ENCODE measurements at regions not wholly inside any gene's neighbourhood (a gene's known extent, or its start where the extent isn't known, plus 50 kb on each side); places are given as distances from the start of the nearest gene placed in this dataset.

DNA sequence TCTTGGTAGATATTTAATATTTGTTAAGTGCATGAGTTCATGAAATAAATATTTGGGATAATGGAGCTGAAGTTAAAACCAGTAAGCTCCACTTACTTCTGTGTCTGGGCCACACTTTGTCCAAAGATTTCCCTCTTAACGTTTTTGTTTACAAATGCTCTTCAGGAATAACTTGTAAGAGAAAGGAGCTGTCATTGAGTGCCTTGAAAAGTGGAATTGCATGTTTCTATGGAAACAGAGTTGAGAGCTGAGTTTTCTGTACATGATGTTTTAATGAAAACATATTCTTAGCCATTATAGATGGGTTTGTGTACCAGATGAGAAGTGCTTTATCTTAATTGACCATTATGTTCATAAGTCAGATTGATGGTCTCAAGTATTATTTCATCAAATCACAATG lies 1045.4 kb upstream of the EEF2KMT start:
- no peak for DNase-seq (ENCODE audit: low read depth in 2 of 2)

DNA sequence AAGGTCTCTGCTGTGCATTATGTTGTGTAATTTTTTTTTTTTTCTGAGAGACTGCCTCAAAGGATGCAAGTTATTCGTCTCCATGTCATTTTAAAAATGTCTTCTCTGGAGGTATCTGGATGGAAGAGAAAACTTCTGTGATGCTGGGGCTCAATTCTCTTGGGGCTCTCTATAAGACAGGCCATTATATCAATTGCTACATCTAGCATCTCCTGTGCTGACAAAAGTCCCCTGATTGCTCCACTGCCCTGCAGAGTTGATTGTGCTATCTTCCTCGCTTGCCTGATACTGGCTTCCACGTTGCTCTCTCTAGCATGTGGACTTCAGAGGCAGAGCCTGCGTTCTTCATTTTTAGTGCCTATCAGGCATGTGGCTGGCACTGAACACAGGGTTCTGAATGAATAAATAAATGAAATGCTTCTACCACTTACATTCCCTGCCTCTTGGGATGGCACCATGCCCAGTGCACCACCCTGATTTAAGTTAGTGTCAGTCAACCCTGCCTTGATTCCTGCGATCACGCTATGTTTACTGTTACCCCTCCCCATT lies 1035.5 kb upstream of the EEF2KMT start:
- no peak for DNase-seq (ENCODE audit: low read depth in 2 of 2)

DNA sequence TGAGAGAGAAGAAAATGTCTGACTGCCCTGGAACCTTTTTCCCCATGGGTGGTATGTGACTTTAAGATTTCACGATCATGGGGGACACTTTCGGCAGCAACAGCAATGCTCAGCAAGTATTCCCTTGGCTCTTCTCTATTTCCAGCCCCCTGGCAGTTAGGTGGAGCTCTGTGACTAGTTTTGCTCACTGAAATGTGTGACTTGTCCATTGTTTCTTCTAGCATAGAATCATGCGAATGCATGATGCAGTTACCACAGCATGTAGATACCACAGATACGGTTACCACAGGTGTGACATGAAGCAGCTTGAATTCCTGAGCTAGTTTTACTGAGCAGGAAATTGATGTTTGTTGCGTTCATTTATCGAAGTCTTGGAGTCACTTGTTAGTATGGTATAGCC lies 1034.5 kb upstream of the EEF2KMT start:
- DNase-seq (ENCODE audit: low read depth in 2 of 2), result no peak

DNA sequence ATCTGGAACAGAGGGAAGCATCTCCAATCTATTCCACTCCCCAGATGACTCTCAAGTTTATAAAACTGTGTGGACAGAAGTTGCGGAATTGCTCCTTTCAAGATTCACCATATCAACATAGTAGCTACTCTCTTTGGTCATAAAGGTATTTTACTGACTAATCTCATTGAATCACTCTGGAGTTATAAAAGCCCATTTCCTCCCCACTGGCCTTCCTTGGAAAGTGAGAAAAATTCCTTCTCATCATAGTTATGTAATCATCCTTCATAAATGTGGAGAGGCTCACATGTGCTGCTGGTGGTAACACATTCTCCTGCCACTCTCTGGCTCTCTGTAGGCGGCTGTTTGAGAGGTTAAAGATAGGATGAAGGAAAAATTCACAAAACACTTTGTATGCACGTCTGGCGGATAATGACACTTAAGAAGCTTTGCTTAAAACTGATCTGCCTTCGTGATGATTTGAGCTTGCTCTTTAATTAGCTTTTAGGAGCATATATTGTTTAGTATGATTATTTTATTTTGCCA lies 1034.0 kb upstream of the EEF2KMT start:
- DNase-seq (ENCODE audit: low read depth in 2 of 2), result no peak

DNA sequence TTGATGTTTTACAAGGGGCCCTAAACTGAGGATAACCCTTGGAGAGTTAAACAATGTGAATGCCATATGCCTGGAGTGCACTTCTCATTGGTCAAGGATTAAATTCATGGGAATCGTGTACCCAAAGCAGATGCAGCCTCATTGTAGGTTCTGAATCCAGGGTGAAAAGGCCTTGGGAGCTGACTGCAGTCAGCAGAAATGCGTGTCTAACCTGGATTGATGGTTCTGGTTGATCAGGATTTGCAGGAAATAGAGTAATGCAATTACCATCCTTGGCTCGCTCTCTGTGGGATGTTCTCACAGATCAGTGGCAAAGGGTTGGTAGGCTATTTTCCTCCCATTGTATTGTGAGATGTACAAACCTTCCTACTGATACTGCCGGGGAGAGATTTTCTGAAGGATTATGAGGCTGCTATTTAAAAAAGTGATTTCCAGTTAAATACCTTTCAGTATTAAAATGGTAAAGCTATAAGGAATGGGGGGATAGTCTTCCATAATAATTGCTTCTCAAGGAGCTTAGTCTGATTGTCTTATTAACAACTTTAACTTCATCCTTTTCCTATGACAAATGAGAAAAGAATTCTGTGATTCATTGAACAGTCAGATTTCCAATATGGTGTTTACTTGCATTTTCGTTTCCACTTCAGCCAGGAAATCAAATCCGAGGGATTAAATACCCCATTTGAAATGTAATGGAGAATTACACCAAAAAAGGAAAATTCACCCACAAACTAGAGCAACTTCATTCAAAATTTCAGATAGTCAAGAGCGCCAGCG lies 1028.1 kb upstream of the EEF2KMT start:
- DNase-seq (ENCODE audit: low read depth in 2 of 2), result no peak

DNA sequence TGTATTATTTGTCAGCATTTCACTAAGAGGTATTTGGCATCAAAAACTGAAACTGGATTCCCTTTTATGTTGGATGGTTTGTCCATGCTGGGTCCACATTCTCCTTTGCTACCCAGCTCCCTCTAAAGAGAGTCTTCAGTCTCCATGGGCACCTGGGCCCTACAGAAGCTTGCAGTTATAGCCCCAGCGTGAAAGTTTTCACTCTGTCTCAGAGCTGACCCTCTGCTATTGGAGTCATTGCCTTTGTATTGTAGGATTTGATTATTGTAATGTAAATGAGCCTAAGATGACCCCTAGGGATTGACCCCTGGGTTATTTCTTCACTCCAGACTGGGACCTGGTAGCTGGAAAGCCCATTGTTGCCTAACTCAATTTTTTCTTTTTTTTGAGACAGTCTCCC lies 1026.5 kb upstream of the EEF2KMT start:
- no peak for DNase-seq (ENCODE audit: low read depth in 2 of 2)

DNA sequence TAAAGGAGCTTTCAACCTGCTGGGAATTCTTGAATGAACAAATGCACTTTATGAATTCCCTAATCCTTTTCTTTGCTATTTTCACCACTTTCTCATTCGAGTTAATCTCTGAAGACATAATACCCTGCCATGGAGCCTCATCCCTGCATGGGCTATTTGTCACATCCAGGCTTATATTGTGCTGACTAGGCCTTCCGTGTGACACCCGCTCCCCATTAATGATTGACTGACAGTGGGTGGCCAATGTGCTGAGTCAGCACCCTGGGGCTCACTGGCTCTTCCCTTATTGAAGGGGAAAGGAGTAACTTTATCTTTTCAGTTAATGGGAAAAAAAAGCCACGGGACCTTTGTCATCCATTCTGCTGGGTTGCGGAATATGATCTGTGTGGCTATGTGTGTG lies 1024.8 kb upstream of the EEF2KMT start:
- no peak for DNase-seq (ENCODE audit: low read depth in 2 of 2)

DNA sequence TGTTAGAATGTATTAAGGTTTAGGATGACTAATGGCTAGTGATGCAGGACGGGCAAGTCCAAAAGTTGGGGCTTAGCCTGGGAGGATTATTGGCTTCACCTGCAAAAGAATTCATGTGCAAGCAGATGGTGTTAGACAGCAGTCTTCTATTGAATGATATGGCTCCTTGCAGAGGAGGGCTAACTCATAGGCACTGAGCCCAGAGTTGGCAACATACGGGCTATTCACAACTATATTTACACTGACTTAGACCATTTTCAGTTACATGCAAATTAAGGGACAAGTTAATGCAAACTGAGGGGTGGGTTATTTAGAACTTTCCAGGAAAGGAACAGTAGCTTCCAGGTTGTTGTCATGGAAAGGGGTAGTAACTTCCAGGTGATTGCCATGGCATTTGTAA lies 1017.1 kb upstream of the EEF2KMT start:
- DNase-seq (ENCODE audit: low read depth in 2 of 2), result no peak

DNA sequence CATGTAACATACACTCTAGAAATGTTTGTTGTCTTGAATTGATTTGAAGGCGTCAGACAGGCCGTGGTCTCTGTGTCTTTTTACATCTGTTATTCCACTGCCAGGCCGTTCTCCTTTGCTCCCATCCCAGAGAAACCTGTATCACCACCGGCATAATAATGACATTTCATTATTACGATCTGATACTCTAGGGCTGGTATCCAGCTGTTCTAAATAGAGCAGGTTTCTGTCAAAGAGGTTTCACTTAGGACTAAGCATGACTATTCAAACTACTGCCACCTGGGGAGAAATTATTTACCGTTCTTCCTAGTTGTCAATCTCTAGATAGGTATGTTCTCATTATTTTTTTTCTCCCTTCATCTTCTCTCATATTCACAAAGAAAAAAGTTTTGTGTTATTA lies 1016.2 kb upstream of the EEF2KMT start:
- DNase-seq (ENCODE audit: low read depth in 2 of 2), result no peak

DNA sequence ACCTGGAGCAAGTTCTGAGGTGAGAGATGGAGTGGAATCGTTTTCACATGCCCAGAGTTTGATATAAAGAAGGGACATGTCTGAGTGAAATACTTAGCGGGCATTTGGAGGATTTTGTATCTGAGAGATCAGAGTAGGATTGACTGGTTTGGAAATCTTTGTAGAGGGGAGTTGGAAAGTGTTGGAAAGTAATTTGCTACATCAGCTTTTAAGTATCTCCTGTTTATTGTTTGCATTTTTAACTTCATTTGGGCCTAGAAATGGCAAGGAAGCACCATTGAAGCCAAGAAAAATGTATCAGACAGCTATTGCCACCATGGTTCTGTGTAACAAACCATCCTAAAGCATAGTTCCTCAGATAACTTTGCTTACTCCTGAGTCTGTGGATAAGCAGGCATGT lies 1015.1 kb upstream of the EEF2KMT start:
- no peak for DNase-seq (ENCODE audit: low read depth in 2 of 2)

DNA sequence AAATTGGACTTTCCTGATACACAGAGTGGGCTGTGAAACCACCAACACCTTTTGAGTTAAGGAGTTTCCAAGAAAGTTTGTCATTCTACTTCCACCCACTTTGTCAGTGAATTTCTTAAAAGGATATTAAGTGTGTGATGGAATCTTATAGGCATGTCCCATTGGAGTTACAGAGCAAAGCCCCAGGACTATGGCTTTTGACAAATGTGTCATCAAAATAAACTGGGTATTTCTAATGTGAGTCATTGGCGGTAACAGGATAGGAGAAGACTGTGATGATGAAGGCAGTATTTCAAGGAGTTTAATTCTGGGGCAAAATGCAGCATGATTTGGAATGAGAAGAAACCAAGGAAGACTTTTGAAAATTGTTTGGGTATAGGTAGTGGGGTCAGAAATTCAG lies 1013.8 kb upstream of the EEF2KMT start:
- no peak for DNase-seq (ENCODE audit: low read depth in 2 of 2)

DNA sequence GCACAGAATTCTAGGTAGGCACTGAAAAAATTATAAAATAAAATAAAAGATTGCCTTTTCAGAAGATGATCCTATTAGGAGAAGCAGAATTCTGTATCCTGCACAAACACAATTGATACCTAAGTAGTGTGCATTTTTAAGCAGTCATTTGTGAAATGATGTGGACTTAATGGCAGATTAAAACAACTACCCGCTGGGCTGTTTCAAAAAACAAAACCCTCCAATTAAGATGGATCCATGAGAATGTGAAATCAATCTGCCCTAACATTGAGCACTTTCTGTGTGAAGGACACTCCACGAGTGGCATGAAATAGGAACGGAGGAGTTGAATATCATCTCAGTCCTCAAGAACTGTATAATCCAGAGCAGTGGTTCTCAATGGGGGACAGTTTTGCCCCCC lies 1012.8 kb upstream of the EEF2KMT start:
- DNase-seq (ENCODE audit: low read depth in 2 of 2), result no peak

DNA sequence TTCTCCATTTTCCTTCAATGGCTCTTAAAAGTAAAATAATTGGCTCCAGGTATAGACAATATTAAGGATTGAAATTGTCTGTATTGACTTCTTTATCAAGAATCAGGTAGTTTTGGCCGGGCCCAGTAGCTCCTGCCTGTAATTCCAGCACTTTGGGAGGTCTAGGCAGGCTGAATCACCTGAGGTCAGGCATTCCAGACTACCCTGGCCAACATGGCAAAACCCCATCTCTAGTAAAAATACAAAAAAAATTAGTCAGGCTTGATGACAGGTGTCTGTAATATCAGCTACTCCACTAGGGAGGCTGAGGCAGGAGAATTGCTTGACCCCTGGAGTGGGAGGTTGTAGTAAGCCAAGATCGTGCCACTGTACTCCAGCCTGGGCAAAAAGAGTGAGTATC lies 1008.5 kb upstream of the EEF2KMT start:
- no peak for DNase-seq (ENCODE audit: low read depth in 2 of 2)

DNA sequence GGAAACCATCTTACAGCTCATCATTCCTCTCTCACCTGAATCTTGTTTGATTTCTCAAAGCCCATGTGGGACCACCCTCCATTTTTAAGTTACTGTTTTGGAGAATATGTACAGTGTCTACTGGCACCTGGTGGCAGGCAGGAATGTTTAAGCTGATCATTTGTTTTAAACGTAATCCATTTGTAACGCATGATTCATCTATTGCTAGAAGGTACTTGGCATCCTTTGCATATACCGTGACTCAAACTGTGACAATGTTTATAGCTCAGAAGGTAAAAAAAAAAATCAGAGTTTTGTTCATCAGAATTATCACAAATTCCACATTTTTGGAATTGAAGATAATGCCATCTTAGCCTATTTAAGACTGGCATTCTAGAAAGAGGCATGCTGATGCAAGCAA lies 1007.5 kb upstream of the EEF2KMT start:
- no peak for DNase-seq (ENCODE audit: low read depth in 2 of 2)

DNA sequence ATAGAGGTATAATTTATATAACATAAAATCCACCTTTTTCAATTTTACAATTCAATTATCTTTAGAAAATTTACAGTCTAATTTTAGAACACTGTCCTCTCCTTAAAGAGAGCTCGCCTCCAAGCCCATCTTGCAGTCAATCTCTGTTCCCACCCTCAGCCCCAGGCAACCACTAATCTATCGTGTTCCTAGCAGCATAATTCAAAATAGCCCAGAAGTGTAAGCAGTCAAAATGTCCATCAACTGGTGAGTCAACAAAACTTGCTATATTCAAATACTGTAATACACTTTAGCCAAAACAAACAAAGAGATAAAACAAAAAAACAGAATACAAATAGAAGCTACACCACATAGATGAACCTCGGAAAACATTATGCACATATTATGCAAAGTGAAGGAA lies 1006.8 kb upstream of the EEF2KMT start:
- DNase-seq (ENCODE audit: low read depth in 2 of 2), result no peak

DNA sequence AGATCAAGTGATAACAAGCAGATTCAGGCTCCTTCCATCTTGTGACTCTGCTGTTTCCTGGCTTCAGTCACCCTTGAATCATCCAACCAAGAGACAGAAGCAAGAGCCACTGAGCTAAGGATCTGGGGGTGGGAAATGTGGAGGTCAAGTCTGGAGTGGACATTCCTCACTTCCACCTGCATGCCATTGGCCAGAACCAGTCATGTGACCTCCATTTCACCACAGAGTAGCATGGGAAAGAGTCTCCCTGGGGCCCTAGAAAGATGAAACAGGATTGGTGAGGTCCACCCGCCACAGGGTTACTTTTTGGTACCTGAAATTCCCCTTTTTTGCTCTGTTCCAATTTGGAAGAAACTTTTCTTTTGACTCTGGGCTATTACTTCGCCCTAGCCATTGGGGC lies 1006.0 kb upstream of the EEF2KMT start:
- no peak for DNase-seq (ENCODE audit: low read depth in 2 of 2)

DNA sequence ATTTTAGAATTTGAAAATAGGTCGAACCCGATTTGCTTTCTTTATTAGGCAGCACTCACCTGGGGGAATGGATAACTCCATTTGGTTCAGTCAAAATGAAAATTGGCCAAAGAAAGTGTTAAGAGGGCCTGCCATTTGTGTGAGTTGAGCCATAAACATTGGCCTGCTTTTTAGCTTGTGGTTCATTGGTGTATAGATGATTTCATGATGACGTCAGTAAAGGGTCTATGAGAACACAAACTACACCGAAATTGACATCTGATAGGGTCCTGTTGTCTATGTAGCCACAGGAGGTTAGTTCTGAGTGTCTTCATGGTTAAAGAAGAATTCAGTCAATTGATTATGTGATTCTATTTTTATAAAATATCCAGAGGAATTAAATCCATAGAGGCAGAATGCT lies 1001.5 kb upstream of the EEF2KMT start:
- DNase-seq (ENCODE audit: low read depth in 2 of 2), result no peak

DNA sequence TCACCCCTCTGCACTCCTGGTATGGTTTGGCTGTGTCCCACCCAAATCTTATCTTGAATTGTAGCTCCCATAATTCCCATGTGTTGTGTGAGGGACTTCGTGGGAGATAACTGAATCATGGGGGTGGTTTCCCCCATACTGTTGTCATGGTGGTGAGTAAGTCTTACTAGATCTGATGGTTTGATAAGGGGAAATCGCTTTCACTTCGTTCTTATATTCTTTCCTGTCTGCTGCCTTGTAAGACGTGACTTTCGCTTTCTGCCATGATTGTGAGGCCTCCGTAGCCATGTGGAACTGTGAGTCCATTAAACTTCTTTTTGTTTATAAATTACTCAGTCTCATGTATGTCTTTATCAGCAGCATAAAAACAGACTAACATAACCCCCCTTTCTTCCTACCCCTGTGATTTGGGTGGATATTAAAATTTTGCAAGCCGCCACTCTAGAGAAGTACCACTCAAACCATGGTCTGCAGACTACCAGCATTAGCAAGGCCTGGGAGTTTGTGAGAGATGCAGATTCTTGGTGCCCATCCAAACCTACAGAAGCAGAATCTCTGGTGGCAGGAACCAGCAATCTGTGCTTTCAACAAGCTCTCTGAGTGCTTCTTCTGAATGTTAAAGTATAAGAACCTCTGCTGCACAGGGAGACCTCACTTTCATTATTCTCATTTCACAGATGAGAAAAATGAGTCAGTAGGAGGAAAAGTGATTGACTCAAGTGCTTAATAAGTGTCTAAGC lies 999.5 kb upstream of the EEF2KMT start:
- DNase-seq (ENCODE audit: low read depth in 2 of 2), result no peak

DNA sequence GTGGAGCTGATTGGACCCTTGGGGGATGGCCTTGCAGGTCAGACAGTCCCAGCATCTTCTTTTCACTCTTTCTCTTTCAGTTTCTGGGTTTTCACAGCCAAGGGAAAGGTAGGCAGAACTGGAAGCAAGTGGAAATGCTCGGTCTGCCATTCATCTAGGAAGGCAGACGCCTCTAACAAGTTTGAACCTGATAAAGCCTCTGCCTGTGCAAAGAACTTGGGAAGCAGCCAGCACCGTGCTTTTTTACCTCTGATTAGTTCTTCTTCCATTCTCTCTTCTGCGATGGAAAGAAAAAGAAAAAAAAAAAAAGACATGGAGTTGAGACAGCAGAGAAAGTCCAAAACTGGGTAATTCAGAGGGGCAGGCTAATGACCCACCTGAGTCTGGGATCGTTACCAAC lies 997.8 kb upstream of the EEF2KMT start:
- DNase-seq (ENCODE audit: low read depth in 2 of 2), result no peak

DNA sequence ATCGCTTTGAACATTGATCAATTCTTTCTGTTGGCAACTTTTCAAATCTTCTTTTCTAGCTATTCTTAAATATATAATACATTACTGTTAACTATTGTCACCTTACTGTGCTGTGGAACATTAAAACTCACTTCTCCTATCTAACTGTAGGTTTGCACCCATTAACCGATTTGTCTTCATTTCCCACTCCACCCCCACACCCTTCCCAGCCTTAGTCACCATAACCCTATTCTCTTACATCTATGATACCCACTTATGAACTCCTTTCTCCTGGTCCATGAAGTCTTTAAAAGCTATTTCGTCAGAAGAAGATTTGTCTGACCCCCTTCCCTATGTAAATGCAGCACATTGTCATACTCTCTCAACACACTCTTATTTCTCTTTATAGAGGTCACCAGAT lies 993.4 kb upstream of the EEF2KMT start:
- no peak for DNase-seq (ENCODE audit: low read depth in 2 of 2)

DNA sequence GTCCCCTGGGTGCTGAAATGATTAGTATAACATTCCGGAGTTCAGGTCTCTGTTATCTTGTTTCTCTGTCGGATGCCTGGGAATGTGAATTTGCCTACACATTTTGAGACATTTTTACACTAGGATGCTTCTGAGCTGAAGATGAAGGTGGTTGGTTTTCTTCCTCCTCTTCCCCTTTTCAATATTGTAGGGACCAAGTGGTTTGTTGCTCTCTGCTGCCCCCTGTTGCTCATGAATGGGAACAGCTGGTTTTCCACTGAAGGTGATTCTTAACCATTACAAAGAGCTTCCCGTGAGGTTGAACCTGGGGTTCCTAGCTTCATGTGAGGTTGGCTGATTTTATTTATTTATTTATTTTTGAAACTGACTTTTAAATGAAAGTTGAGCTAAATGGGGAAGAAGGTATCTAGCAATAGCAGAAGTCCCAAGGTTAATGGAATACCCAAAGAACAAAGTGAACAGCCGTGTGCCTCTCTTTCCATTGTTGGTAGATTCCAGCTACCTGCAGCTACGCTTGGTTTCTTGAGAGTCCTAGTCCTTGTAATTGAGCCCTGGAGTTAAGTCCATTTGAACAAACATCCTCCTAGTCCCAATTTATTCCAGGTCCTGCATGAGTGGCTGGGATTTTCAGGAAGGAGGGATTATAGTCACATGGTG lies 983.9 kb upstream of the EEF2KMT start:
- DNase-seq (ENCODE audit: low read depth in 2 of 2), result peak in 1 of 2 donors; percentile 0

DNA sequence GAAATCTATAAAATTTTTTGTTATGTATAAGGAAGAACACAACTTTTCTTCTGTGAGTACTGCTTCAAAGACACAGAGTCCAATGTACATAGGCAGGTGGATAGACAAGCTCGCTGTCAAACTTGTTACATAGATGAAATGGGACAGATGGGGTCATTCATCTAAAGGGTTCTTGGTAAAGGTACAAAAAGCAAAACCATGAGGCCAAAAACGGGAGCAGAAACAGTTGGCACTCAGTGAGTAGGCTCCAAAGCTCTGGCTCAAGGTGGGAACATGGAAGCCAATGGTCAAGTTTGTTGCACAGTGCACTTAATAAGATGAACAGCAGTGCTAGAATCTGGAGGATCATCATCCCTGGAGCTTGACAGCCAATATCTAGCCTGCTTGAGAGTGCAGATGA lies 979.0 kb upstream of the EEF2KMT start:
- DNase-seq (ENCODE audit: low read depth in 2 of 2), result no peak

DNA sequence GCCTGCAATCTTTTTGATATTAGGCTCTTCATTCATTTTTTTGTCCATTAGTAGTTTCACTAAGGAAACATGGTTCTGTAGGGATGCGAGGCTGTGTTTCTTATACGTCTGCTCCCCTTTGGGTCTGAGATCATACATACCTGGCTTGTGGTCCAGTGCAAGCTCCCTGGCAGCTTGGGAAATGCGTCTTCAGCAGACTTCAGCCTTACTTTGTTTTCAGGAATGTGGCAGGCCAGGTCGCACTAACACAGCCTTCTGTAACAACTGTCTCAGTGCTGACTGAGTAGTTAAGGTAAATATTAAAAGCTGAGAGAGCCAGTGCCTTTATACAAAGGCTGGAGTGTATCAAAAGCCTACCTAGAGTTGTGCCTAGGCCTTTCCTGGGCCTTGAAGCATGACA lies 970.5 kb upstream of the EEF2KMT start:
- DNase-seq (ENCODE audit: low read depth in 2 of 2), result no peak
